Gastroesophageal sphincter (tissue), 4 donors: ENCODE measurements at regions not wholly inside any gene's neighbourhood (a gene's known extent, or its start where the extent isn't known, plus 50 kb on each side); places are given as distances from the start of the nearest gene placed in this dataset.

Experiments
- ATAC-seq: fragments of 150-250 bp; one replicate; pipeline ENCODE4 v1.9.1; 2016; ENCODE audit warnings: mild to moderate bottlenecking, moderate library complexity
- H3K27ac ChIP-seq, 4 donors: fragments of 200-600 bp; sonication (generic) in 3 of 4; 1 replicate in 3 of 4; 2 replicates in 1 of 4; pipeline ENCODE4 v1.5.1; 2016 to 2019
- H3K27me3 ChIP-seq: fragments of 200-600 bp; sonication (generic); one replicate; pipeline ENCODE4 v1.5.1; 2019
- H3K36me3 ChIP-seq, 2 donors: fragments of 200-600 bp; sonication (generic); one replicate each; pipeline ENCODE4 v1.5.1; 2019; ENCODE audit warnings: control low read depth in 1 of 2
- H3K4me1 ChIP-seq, 3 donors: fragments of 200-600 bp; sonication (generic); 1 replicate in 2 of 3; 2 replicates in 1 of 3; pipeline ENCODE4 v1.5.1; 2016 to 2019; ENCODE audit warnings: control low read depth in 2 of 3
- H3K4me3 ChIP-seq, 2 donors: fragments of 200-600 bp; sonication (generic); one replicate each; pipeline ENCODE4 v1.5.1; 2019; ENCODE audit warnings: mild to moderate bottlenecking in 1 of 2, moderate library complexity in 1 of 2
- H3K9me3 ChIP-seq, 3 donors: fragments of 200-600 bp; sonication (generic); one replicate each; pipeline ENCODE4 v1.5.1; 2017 to 2019; ENCODE audit warnings: control low read depth in 2 of 3
- EP300 ChIP-seq: sonication (generic); formaldehyde crosslinking; IDR thresholded peaks from one replicate; pipeline ENCODE4 v1.6.1; 2017; ENCODE audit warnings: antibody characterized with exemption, mild to moderate bottlenecking
- POLR2A ChIP-seq, 2 donors: fragments of 450-650 bp; IDR thresholded peaks; one replicate each; pipeline ENCODE4 v1.6.1; 2017; ENCODE audit warnings: antibody characterized with exemption in 2 of 2, mild to moderate bottlenecking in 2 of 2, moderate library complexity in 1 of 2
- POLR2AphosphoS5 ChIP-seq: sonication (generic); formaldehyde crosslinking; IDR thresholded peaks from one replicate; pipeline ENCODE4 v1.6.1; 2017; ENCODE audit warnings: antibody characterized with exemption
- WGBS, 2 donors: methylation state at CpG; one replicate each; pipeline ENCODE4 v1.1.5; 2018; ENCODE audit warnings: low coverage in 1 of 2; 5-methylcytosine and 5-hydroxymethylcytosine counted together
- TF ChIP-seq, protein P1 (sequence below), 4 experiments: fragments of 200-600 bp in 2 of 4; fragments of 450-650 bp in 2 of 4; sonication (generic) in 1 of 4; IDR thresholded peaks; one replicate each; pipeline ENCODE4 v1.5.1; 2017 to 2019; ENCODE audit warnings: antibody characterized with exemption in 4 of 4, mild to moderate bottlenecking in 2 of 4, moderate library complexity in 2 of 4

DNA sequence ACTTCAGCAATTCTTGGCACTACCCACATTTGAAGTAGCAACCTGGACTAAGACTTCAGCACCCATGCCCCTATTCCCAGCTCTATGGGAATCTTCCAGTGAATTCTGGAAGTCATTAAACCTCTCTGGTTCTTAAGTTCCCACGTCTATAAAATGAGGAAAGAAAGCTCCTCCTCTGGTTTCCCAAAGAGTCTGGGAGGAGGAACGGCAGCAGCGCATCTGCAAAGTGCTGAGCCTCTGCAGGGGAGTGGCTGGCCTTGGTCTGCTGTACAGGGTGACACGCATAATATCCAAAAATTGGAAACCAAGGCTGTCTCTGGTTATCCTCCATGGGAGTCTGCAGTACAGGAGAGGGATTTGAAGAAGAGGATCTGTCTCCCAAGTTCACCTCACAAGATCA lies 73.6 kb upstream of the TP53I11 start:
- no peak overlapping the region for H3K27ac ChIP-seq
- no peak for ATAC-seq
- no peaks in the 10 kb centered on the region for H3K36me3 ChIP-seq
- 79% methylated on average over 4 of the region's 4 CpGs; no CpG with 5 or more reads in 1 of the 2 donors for WGBS, 2 donors
- no peaks in the 10 kb centered on the region for H3K9me3 ChIP-seq
- TF ChIP-seq POLR2A (IDR thresholded peaks at IDR 0.05) (no peak), POLR2AphosphoS5 (no peak)
- TF ChIP-seq, protein P1, sequence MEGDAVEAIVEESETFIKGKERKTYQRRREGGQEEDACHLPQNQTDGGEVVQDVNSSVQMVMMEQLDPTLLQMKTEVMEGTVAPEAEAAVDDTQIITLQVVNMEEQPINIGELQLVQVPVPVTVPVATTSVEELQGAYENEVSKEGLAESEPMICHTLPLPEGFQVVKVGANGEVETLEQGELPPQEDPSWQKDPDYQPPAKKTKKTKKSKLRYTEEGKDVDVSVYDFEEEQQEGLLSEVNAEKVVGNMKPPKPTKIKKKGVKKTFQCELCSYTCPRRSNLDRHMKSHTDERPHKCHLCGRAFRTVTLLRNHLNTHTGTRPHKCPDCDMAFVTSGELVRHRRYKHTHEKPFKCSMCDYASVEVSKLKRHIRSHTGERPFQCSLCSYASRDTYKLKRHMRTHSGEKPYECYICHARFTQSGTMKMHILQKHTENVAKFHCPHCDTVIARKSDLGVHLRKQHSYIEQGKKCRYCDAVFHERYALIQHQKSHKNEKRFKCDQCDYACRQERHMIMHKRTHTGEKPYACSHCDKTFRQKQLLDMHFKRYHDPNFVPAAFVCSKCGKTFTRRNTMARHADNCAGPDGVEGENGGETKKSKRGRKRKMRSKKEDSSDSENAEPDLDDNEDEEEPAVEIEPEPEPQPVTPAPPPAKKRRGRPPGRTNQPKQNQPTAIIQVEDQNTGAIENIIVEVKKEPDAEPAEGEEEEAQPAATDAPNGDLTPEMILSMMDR (IDR thresholded peaks at IDR 0.05), result no peak
- H3K27me3 ChIP-seq, result no peaks in the 10 kb centered on the region
- no peak overlapping the region for H3K4me3 ChIP-seq
- peaks cover 0 to 42% (median 20%) of the 10 kb centered on the region in 3 donors for H3K4me1 ChIP-seq

DNA sequence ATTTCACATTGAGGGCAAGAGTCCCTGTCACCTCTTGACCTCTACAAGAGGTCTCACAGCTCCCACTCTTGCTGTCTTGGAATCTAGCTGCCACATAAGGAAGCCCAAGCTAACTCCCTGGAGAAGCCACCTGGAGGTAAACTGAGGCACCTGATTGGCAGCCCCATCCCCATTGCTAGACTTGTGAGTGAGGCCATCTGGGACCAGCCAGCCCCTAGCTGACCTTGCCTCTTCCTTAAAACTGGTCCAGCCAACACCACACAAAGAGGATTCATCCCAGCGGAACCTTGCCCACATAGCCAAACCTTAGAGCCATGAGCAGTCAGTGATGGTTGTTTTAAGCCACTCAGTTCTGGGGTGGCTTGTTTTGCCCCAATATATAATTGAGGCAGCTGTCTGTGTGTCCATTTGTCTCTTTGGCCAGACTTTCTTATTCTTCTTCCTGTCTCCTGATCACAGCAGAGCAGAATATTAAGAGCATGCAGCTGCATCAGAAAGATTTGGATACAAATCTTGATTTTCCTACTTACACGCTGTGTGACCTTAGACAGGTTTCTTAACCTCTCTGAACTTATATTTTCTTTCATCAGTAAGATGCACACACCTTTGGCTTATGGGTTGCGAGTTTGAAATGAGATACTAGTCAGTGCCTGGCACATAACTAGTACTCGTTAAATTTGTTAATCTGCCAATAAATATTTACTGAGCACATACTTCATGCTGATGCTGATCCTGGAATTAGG lies 74.3 kb upstream of the TP53I11 start:
- no peak overlapping the region for H3K4me3 ChIP-seq
- TF ChIP-seq POLR2A (IDR thresholded peaks at IDR 0.05), result no peak
- TF ChIP-seq, protein P1 (IDR thresholded peaks at IDR 0.05), result no peak
- no peak for TF ChIP-seq EP300
- no peak for TF ChIP-seq POLR2AphosphoS5
- no peaks in the 10 kb centered on the region for H3K27me3 ChIP-seq
- H3K36me3 ChIP-seq, result no peaks in the 10 kb centered on the region
- ATAC-seq, result no peak
- no peak overlapping the region for H3K27ac ChIP-seq
- H3K4me1 ChIP-seq, result peaks cover 0 to 42% (median 20%) of the 10 kb centered on the region in 3 donors
- 91 to 94% methylated on average over 3 of the region's 4 CpGs for WGBS, 2 donors
- H3K9me3 ChIP-seq, result no peaks in the 10 kb centered on the region

DNA sequence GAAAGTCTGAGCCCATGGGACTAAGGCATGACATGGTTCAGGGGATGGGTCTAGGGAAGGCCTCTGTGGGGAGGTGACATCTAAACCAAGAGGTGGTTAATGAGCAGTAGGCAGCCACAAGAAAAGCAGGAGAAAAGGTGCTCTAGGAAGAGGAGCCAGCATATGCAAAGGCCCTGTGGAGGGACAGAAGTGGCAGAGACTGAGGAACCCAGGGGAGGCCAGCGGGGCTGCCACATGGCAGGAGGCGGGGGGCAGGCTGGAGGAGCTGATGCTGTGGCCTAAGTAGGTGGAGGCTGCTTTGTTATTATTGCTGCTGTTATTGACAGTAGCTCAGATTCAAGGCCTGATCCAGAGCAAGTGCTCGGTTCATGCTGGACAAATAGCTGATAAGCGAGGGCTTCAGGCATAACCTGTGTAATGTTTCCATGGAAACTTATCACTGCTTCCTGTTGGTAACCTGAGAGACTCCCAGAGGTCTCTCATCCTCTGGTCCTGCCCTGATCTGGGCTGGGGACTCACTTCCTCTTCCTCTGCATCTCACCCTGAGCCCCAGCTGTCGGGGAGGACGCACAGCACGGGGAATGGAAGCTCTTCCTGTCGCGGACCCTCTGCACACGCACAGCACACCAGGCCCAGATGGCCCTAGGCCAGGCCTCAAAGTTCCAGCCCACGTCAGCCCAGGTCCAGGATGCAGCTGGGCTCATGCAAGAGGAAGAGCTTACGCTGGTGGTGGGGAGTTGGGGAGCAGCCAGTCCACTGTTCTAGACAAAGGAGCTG lies 75.2 kb upstream of the TP53I11 start:
- WGBS, 2 donors, result 90 to 92% methylated on average over 2 to 3 of the region's 12 CpGs
- peak; percentile 61 for ATAC-seq
- H3K27ac ChIP-seq, result peak overlapping the region in 3 of 4 donors; percentile 24 to 49 (median 29)

DNA sequence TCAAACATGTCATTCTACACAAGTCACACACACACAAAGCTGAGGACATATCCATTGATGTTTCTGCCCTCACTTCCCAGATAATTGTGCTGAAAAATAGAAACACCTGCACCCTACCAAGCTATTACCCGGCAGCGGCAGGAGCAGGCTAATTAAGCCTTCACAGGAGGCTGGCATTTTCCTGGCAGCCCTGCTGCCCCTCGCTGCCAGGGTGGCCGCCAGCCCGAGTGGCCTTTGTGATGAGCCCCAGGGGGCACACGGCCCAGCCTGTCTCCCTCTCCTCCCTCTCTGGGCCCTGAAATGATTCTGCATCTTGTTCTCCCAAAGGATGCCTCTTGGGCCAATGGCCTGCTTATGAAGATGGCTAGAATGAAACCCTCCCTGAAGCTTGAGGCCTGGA lies 76.2 kb upstream of the TP53I11 start:
- no peak for ATAC-seq
- Histone ChIP-seq H3K4me1 (peaks cover 0 to 30% (median 11%) of the 10 kb centered on the region in 3 donors), H3K27ac (peak overlapping the region in 3 of 4 donors; percentile 24 to 32 (median 29)), H3K9me3 (no peaks in the 10 kb centered on the region), H3K4me3 (no peak overlapping the region), H3K27me3 (no peaks in the 10 kb centered on the region), H3K36me3 (no peaks in the 10 kb centered on the region)
- no CpG with 5 or more reads among the region's 6 CpGs for WGBS, 2 donors
- TF ChIP-seq EP300 (no peak), POLR2AphosphoS5 (no peak), POLR2A (IDR thresholded peaks at IDR 0.05) (no peak)
- TF ChIP-seq, protein P1 (IDR thresholded peaks at IDR 0.05), result no peak

More for the DNA sequence above, 75.2 kb upstream of the TP53I11 start:
- no peak overlapping the region for H3K4me3 ChIP-seq
- TF ChIP-seq POLR2AphosphoS5 (peak; percentile 41), POLR2A (IDR thresholded peaks at IDR 0.05) (no peak)
- H3K36me3 ChIP-seq, result no peaks in the 10 kb centered on the region
- no peaks in the 10 kb centered on the region for H3K27me3 ChIP-seq
- no peaks in the 10 kb centered on the region for H3K9me3 ChIP-seq
- peaks cover 0 to 39% (median 20%) of the 10 kb centered on the region in 3 donors for H3K4me1 ChIP-seq

DNA sequence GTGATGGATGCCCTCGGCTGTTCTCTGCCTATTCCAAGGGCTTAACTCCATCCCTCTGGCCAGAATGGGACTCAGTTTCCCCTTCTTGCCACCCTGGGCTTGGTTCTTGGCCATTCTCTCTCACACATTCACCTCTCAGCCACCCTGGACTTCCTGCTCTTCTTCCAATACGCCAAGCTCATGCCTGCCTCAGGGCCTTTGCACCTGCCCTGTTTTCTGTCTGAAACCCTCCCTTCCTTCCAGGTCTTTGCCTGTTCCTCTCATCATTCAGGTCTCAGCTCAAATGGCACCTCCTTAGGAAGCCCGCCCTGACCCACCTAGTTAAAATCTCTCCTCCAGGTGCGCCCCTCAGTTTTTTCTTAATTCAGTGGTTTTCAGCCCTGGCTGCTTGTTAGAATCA lies 76.6 kb upstream of the TP53I11 start:
- no peak overlapping the region for H3K27ac ChIP-seq
- no peak for ATAC-seq

More for the DNA sequence above, 76.6 kb upstream of the TP53I11 start:
- 100% methylated on average over 1 to 3 of the region's 4 CpGs for WGBS, 2 donors
- no peak overlapping the region for H3K4me3 ChIP-seq
- H3K9me3 ChIP-seq, result no peaks in the 10 kb centered on the region
- TF ChIP-seq POLR2A (IDR thresholded peaks at IDR 0.05) (no peak), EP300 (no peak), POLR2AphosphoS5 (no peak)
- TF ChIP-seq, protein P1 (IDR thresholded peaks at IDR 0.05), result no peak
- no peaks in the 10 kb centered on the region for H3K36me3 ChIP-seq
- peaks cover 0 to 25% (median 6%) of the 10 kb centered on the region in 3 donors for H3K4me1 ChIP-seq
- H3K27me3 ChIP-seq, result no peaks in the 10 kb centered on the region
